T-cell (primary cell): ENCODE measurements at regions not wholly inside any gene's neighbourhood (a gene's known extent, or its start where the extent isn't known, plus 50 kb on each side); places are given as distances from the start of the nearest gene placed in this dataset.
"Not testable (repeated sequence)": the region's sequence is repeated elsewhere in the genome, so short reads cannot be mapped to it uniquely, and the experiment has no call there.

ENCODE experiments used
- ATAC-seq, 4 experiments: fragments of 200-7000 bp in 3 of 4; fragments of 150-1000 bp in 1 of 4; cut with Tn5 transposase; replicated peaks in 1 of 4; 1 replicate in 3 of 4; 2 replicates in 1 of 4; pipeline ENCODE4 v1.10.0; 2021; ENCODE audit warnings: moderate library complexity in 3 of 4, mild to moderate bottlenecking in 2 of 4, moderate number of reproducible peaks in 1 of 4
- CTCF ChIA-PET, 2 donors: fragments of 300-600 bp; sonication (Branson Sonifier 250); formaldehyde crosslinking; loops; one replicate each; lab custom pipeline; 2022; ENCODE audit warnings: antibody characterized with exemption in 2 of 2; lab: Charles Lee
- POLR2A ChIA-PET, 2 donors: fragments of 300-600 bp; sonication (Branson Sonifier 250); formaldehyde crosslinking; loops; one replicate each; lab custom pipeline; 2022; ENCODE audit warnings: antibody characterized with exemption in 2 of 2; lab: Charles Lee
- DNase-seq, 35 experiments: peaks; one replicate each; pipeline versions ENCODE4 v3.0.0 to v3.0.0-alpha.2; 2013 to 2023
- H3K27ac ChIP-seq: one replicate; pipeline ENCODE4 v1.5.1; 2013; ENCODE audit warnings: low read length
- H3K27me3 ChIP-seq, 2 experiments: replicated peaks in 1 of 2; 1 replicate in 1 of 2; 2 replicates in 1 of 2; pipeline versions ENCODE4 v1.6.1 to v1.7.0; 2013; ENCODE audit warnings: low read length in 1 of 2, mixed read lengths in 1 of 2; ENCODE audit not compliant: control insufficient read depth in 2 of 2, insufficient read depth in 2 of 2; ENCODE audit errors: extremely low read depth in 1 of 2
- H3K36me3 ChIP-seq, 2 donors: 1 replicate in 1 of 2; 2 replicates in 1 of 2; pipeline versions ENCODE4 v1.6.1 to v1.7.0; 2013; ENCODE audit warnings: low read length in 1 of 2; ENCODE audit not compliant: control insufficient read depth in 2 of 2, insufficient read depth in 1 of 2; ENCODE audit errors: extremely low read depth in 1 of 2
- H3K4me1 ChIP-seq, 2 experiments: 1 replicate in 1 of 2; 2 replicates in 1 of 2; pipeline versions ENCODE4 v1.6.1 to v1.7.0; 2013; ENCODE audit warnings: low read length in 2 of 2, mixed read lengths in 1 of 2; ENCODE audit not compliant: insufficient read depth in 2 of 2, control insufficient read depth in 1 of 2; ENCODE audit errors: extremely low read depth in 1 of 2
- H3K4me3 ChIP-seq, 2 donors: 1 replicate in 1 of 2; 2 replicates in 1 of 2; pipeline versions ENCODE4 v1.5.1 to v1.7.0; 2013; ENCODE audit warnings: mild to moderate bottlenecking in 2 of 2, low read length in 1 of 2, moderate library complexity in 1 of 2; ENCODE audit not compliant: control insufficient read depth in 1 of 2; ENCODE audit errors: extremely low read depth in 1 of 2
- H3K9me3 ChIP-seq: 2 replicates; pipeline ENCODE4 v1.7.0; 2013
- H3K27ac Mint-ChIP-seq, 2 donors: one replicate each; pipeline ENCODE4 v1.8.0; 2020 to 2021; ENCODE audit warnings: mild to moderate bottlenecking in 2 of 2, mixed read lengths in 2 of 2
- H3K27me3 Mint-ChIP-seq, 2 donors: one replicate each; pipeline ENCODE4 v1.8.0; 2021 to 2022; ENCODE audit warnings: mixed read lengths in 2 of 2
- H3K36me3 Mint-ChIP-seq: one replicate; pipeline ENCODE4 v1.8.0; 2021; ENCODE audit warnings: mixed read lengths
- H3K4me1 Mint-ChIP-seq, 3 donors: one replicate each; pipeline ENCODE4 v1.8.0; 2020 to 2022; ENCODE audit warnings: mixed read lengths in 3 of 3, mild to moderate bottlenecking in 1 of 3
- H3K4me3 Mint-ChIP-seq, 3 donors: one replicate each; pipeline ENCODE4 v1.8.0; 2020 to 2022; ENCODE audit warnings: mild to moderate bottlenecking in 3 of 3, mixed read lengths in 3 of 3, moderate library complexity in 3 of 3
- H3K9me3 Mint-ChIP-seq, 3 donors: one replicate each; pipeline ENCODE4 v1.8.0; 2020 to 2022; ENCODE audit warnings: mixed read lengths in 3 of 3
- WGBS: methylation state at CpG from one replicate; pipeline ENCODE4 v1.1.5; 2013; ENCODE audit warnings: missing lambda C conversion rate; ENCODE audit not compliant: insufficient coverage; 5-methylcytosine and 5-hydroxymethylcytosine counted together

DNA sequence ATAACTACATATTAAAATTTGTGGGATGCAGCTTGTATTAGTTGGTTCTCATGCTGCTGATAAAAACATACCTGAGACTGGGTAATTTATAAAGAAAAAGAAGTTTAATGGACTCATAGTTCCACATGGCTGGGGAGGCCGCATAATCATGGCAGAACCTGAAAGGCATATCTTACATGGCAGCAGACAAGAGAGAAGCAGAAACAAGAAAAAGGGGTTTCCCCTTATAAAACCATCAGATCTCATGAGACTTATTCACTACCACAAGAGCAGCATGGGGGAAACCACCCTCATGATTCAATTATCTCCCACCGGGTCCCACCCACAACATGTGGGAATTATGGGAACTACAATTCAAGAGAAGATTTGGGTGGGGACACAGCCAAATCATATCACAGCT lies 320.3 kb upstream of the UBE2E2 start:
- H3K27ac Mint-ChIP-seq, H3K36me3 Mint-ChIP-seq, H3K4me1 ChIP-seq, POLR2A ChIA-PET, ATAC-seq, H3K4me3 Mint-ChIP-seq, H3K36me3 ChIP-seq, H3K4me1 Mint-ChIP-seq, H3K27ac ChIP-seq, H3K27me3 ChIP-seq, H3K27me3 Mint-ChIP-seq, H3K4me3 ChIP-seq, CTCF ChIA-PET, H3K9me3 ChIP-seq, DNase-seq, H3K9me3 Mint-ChIP-seq: not testable (repeated sequence)
- WGBS: no CpG with 5 or more reads among the region's 2 CpGs

DNA sequence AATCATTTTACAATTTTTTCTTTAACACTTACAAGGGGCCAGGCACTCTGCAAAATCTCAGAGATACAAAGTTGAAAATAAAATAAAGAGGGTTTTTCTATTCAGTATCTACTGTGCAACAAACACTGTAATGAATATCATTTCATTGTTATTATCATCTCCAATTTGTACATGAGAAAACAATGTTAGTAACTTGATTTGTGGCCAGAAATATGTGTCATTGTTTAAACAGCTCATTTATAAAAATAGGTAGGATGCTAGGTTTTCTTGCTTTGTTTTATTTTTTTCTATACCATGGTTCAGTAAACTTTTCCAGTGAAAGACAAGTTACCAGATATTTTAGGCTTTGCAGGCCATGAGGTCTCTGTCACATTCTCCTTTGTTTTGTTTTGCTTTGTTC lies 318.1 kb upstream of the UBE2E2 start:
- Histone ChIP-seq H3K9me3 (no peaks in the 10 kb centered on the region), H3K27ac (no peak overlapping the region), H3K27me3 (no peaks in the 10 kb centered on the region), H3K36me3 (no peaks in the 10 kb centered on the region), H3K4me1 (no peaks in the 10 kb centered on the region), H3K4me3 (no peak overlapping the region)
- H3K4me3 Mint-ChIP-seq: no peak overlapping the region
- ChIA-PET POLR2A (interaction anchor here in 1 of 2 donors (0.6 kb wide), 1 partner anchor 21 kb away, joined by 5 read pairs; no protein-coding TSS in a partner anchor), CTCF (no interaction called here)
- H3K9me3 Mint-ChIP-seq: no peaks in the 10 kb centered on the region
- DNase-seq (no peak), ATAC-seq (no peak)
- no peaks in the 10 kb centered on the region for H3K27me3 Mint-ChIP-seq
- H3K4me1 Mint-ChIP-seq: no peaks in the 10 kb centered on the region
- H3K27ac Mint-ChIP-seq: no peak overlapping the region
- H3K36me3 Mint-ChIP-seq: no peaks in the 10 kb centered on the region

DNA sequence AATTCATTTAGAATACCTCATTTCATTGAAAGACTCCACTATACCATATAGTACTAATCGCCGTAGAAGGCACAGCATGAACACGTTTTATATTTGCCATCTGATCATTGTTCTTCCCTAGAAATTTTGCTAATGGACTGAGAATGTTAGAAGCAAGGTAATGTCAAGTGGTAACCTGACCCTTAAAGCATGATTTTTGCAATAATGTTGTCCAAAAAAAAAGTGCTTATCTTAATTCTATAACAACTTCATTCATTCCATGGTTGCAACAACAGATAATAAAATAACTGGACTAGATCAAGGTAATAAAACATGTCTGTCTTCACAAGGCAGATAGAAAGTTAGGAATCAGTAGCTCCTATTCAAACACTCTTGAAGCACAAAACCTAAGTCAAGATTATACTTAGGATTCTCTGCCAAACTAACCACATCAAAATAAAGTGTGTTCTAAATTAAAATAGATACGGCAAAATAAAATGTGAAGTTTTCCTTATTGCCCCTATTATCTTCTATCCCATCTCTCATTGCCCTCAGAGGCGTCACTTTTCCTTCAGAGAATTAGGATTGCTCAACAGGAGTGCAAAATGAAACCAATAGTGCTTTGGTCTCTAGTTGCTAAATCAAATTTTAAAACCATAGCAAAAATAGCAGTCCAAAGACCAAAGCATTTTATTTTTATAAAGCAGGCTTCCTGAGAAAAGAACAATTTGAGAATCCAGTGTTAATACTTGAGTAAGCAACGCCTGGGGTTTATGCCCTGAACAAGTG lies 317.4 kb upstream of the UBE2E2 start:
- no peaks in the 10 kb centered on the region for H3K27me3 ChIP-seq
- Mint-ChIP-seq H3K27ac (no peak overlapping the region), H3K4me3 (no peak overlapping the region), H3K4me1 (no peaks in the 10 kb centered on the region), H3K9me3 (no peaks in the 10 kb centered on the region), H3K36me3 (no peaks in the 10 kb centered on the region), H3K27me3 (no peaks in the 10 kb centered on the region)
- ChIA-PET CTCF (no interaction called here), POLR2A (interaction anchor here in 1 of 2 donors (0.6 kb wide), 1 partner anchor 22 kb away, joined by 5 read pairs; no protein-coding TSS in a partner anchor)
- ATAC-seq: no peak
- H3K36me3 ChIP-seq: no peaks in the 10 kb centered on the region
- no peak overlapping the region for H3K27ac ChIP-seq
- H3K9me3 ChIP-seq: no peaks in the 10 kb centered on the region
- DNase-seq: no peak
- H3K4me1 ChIP-seq: no peaks in the 10 kb centered on the region
- WGBS: 78% methylated on average over 1 of the region's 6 CpGs
- H3K4me3 ChIP-seq: no peak overlapping the region

DNA sequence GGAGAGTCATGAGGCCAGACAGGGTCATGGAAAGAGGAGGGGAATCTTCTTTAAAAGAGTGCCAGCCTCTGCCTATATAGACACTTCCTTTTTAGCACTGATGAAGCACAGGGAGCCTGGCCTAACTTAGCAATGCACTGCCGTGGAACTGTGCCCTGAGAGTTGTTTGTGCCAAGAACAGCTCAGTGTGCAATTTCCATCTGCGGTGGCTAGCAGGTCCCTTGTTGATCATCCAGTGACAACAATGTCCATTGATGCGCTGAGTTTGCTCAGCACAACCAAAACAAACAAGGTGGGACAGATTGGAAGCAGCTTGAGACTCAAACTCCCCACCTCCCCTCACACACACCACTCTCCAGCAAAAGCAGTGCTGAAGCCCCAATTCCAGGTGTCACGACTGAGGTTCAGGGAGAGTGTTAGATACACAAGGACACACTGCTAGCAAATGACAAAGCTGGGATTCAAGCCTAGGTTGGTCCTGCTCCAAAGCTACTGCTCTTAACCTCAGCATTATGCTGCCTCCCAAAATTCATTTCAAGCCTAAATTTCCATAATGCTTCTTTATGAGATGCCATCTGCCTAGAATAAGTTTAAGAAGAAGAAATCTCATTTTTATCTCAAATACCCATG lies 316.6 kb upstream of the UBE2E2 start:
- Mint-ChIP-seq H3K4me1 (no peaks in the 10 kb centered on the region), H3K36me3 (no peaks in the 10 kb centered on the region), H3K9me3 (peaks cover 0 to 4% (median 0%) of the 10 kb centered on the region in 3 donors), H3K27me3 (no peaks in the 10 kb centered on the region), H3K27ac (no peak overlapping the region), H3K4me3 (no peak overlapping the region)
- ChIA-PET CTCF (no interaction called here), POLR2A (no interaction called here)
- no peaks in the 10 kb centered on the region for H3K4me1 ChIP-seq
- DNase-seq (no peak), ATAC-seq (no peak)
- H3K36me3 ChIP-seq: no peaks in the 10 kb centered on the region
- WGBS: 86% methylated on average over 3 of the region's 4 CpGs
- no peak overlapping the region for H3K4me3 ChIP-seq
- no peak overlapping the region for H3K27ac ChIP-seq
- H3K9me3 ChIP-seq: no peaks in the 10 kb centered on the region
- H3K27me3 ChIP-seq: no peaks in the 10 kb centered on the region

DNA sequence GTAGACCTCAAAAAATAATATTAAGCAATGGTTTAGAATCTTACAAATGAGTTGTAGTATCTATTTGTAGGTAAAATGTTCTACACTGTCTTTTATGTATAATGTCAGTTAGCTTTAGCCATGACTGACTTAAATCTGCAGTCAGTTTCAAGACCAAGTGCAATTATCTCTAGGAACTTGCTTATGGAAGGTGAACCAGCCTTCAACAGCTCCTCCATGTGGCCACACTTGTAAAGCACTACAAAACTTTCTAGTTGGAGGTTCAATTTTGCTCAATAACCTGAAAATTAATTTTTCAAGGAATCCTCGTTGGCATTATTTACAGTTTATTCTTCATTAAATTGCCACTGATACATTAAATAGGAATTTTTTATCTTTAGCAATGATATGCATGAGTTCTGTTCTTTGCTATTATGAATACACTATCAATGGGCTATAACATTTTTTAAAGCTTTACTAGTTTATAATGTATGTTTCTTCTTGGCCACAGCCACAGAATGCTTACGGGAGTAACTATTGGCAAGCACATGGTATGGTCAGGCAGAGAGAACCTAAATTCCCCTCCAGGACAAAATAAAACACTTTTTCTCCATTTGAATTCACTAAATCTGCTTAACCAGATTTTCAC lies 315.3 kb upstream of the UBE2E2 start:
- DNase-seq: no peak
- Mint-ChIP-seq H3K4me1 (no peaks in the 10 kb centered on the region), H3K36me3 (no peaks in the 10 kb centered on the region), H3K27me3 (no peaks in the 10 kb centered on the region), H3K9me3 (peaks cover 0 to 4% (median 0%) of the 10 kb centered on the region in 3 donors), H3K27ac (no peak overlapping the region), H3K4me3 (no peak overlapping the region)
- Histone ChIP-seq H3K27ac (no peak overlapping the region), H3K27me3 (no peaks in the 10 kb centered on the region), H3K9me3 (no peaks in the 10 kb centered on the region), H3K4me1 (no peaks in the 10 kb centered on the region), H3K36me3 (no peaks in the 10 kb centered on the region), H3K4me3 (no peak overlapping the region)
- POLR2A ChIA-PET: no interaction called here
- CTCF ChIA-PET: no interaction called here
- WGBS: 100% methylated on average over 1 of the region's 2 CpGs
- no peak for ATAC-seq

DNA sequence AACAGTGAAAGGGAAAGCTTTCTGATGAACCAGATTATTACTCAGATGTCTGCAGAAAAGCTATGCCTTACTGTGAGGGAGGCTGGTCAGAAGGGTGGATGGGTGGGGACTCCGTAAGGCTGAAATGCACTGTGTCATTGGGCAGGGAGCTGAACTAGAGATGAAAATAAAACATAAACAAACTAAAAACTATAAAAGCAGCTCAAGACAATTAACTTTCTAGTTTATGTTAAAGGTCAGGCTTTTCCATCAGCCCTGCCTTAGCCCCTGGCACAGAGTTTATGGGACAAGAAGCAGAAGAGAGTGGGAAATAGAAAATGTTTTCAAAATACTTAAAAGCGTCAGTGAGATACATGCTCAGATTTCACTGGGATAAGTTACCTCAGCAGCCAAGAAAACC lies 310.0 kb upstream of the UBE2E2 start:
- ChIA-PET CTCF (no interaction called here), POLR2A (no interaction called here)
- no peaks in the 10 kb centered on the region for H3K9me3 ChIP-seq
- H3K9me3 Mint-ChIP-seq: peaks cover 0 to 4% (median 2%) of the 10 kb centered on the region in 3 donors
- no peak overlapping the region for H3K27ac Mint-ChIP-seq
- peaks cover 0 to 5% of the 10 kb centered on the region in 2 donors for H3K27me3 Mint-ChIP-seq
- H3K4me3 ChIP-seq: no peak overlapping the region
- H3K36me3 ChIP-seq: no peaks in the 10 kb centered on the region
- H3K27me3 ChIP-seq: no peaks in the 10 kb centered on the region
- WGBS: no CpG with 5 or more reads among the region's 2 CpGs
- H3K4me1 Mint-ChIP-seq: no peaks in the 10 kb centered on the region
- ATAC-seq: no peak
- H3K36me3 Mint-ChIP-seq: no peaks in the 10 kb centered on the region
- no peak for DNase-seq
- no peak overlapping the region for H3K27ac ChIP-seq
- H3K4me1 ChIP-seq: no peaks in the 10 kb centered on the region
- H3K4me3 Mint-ChIP-seq: no peak overlapping the region
